Trophoblast cell (in vitro differentiated cells and primary cell): ENCODE measurements at regions not wholly inside any gene's neighbourhood (a gene's known extent, or its start where the extent isn't known, plus 50 kb on each side); places are given as distances from the start of the nearest gene placed in this dataset.

Source experiments
- DNase-seq, 2 donors: peaks; one replicate each; pipeline ENCODE4 v3.0.0-alpha.2; 2016
- H2AFZ ChIP-seq: 2 replicates; pipeline ENCODE4 v1.6.1; 2013; ENCODE audit warnings: low read length, moderate library complexity, mild to moderate bottlenecking; ENCODE audit not compliant: insufficient read depth, poor library complexity
- H2AK5ac ChIP-seq: 2 replicates; pipeline ENCODE4 v1.6.1; 2013; ENCODE audit warnings: mild to moderate bottlenecking, low read length
- H2BK120ac ChIP-seq: 2 replicates; pipeline ENCODE4 v1.6.1; 2013; ENCODE audit warnings: low read length, mild to moderate bottlenecking, moderate library complexity; ENCODE audit not compliant: insufficient read depth, poor library complexity
- H2BK12ac ChIP-seq: 2 replicates; pipeline ENCODE4 v1.6.1; 2013; ENCODE audit warnings: mild to moderate bottlenecking, low read length, moderate library complexity
- H2BK5ac ChIP-seq: 2 replicates; pipeline ENCODE4 v1.6.1; 2013; ENCODE audit warnings: low read length, low read depth, moderate library complexity, mild to moderate bottlenecking; ENCODE audit not compliant: poor library complexity
- H3K14ac ChIP-seq: 2 replicates; pipeline ENCODE4 v1.6.1; 2013; ENCODE audit warnings: mild to moderate bottlenecking, low read length
- H3K18ac ChIP-seq: 2 replicates; pipeline ENCODE4 v1.6.1; 2013; ENCODE audit warnings: mild to moderate bottlenecking, low read length
- H3K23ac ChIP-seq: 2 replicates; pipeline ENCODE4 v1.6.1; 2013; ENCODE audit warnings: low read length
- H3K27ac ChIP-seq: 2 replicates; pipeline ENCODE4 v1.5.1; 2013; ENCODE audit warnings: low read depth, mild to moderate bottlenecking, inconsistent platforms, low read length, moderate library complexity
- H3K27me3 ChIP-seq: 2 replicates; pipeline ENCODE4 v1.6.1; 2013; ENCODE audit warnings: inconsistent platforms, mild to moderate bottlenecking, low read length, moderate library complexity; ENCODE audit not compliant: insufficient read depth
- H3K36me3 ChIP-seq, 2 experiments: 1 replicate in 1 of 2; 2 replicates in 1 of 2; pipeline ENCODE4 v1.6.1; 2013; ENCODE audit warnings: low read length in 2 of 2, mild to moderate bottlenecking in 2 of 2, moderate library complexity in 1 of 2; ENCODE audit not compliant: insufficient read depth in 2 of 2, control insufficient read depth in 1 of 2
- H3K4ac ChIP-seq: 2 replicates; pipeline ENCODE4 v1.6.1; 2013; ENCODE audit warnings: low read depth, mild to moderate bottlenecking, low read length, moderate library complexity
- H3K4me1 ChIP-seq, 2 experiments: 1 replicate in 1 of 2; 2 replicates in 1 of 2; pipeline ENCODE4 v1.6.1; 2013; ENCODE audit warnings: low read length in 2 of 2, mild to moderate bottlenecking in 2 of 2, moderate library complexity in 1 of 2; ENCODE audit not compliant: insufficient read depth in 2 of 2, control insufficient read depth in 1 of 2
- H3K4me2 ChIP-seq: 2 replicates; pipeline ENCODE4 v1.6.1; 2013; ENCODE audit warnings: inconsistent platforms, mild to moderate bottlenecking, low read length, moderate library complexity
- H3K4me3 ChIP-seq: 2 replicates; pipeline ENCODE4 v1.5.1; 2013; ENCODE audit warnings: mild to moderate bottlenecking, low read depth, low read length, inconsistent platforms
- H3K79me1 ChIP-seq: one replicate; pipeline ENCODE4 v1.6.1; 2013; ENCODE audit warnings: low read length
- H3K79me2 ChIP-seq: 2 replicates; pipeline ENCODE4 v1.6.1; 2013; ENCODE audit warnings: low read length, mild to moderate bottlenecking; ENCODE audit not compliant: control insufficient read depth, insufficient read depth, poor library complexity
- H3K9ac ChIP-seq: 2 replicates; pipeline ENCODE4 v1.6.1; 2013; ENCODE audit warnings: mild to moderate bottlenecking, low read length
- H3K9me3 ChIP-seq: 2 replicates; pipeline ENCODE4 v1.6.1; 2013; ENCODE audit warnings: low read depth, mild to moderate bottlenecking, control low read depth, inconsistent platforms, low read length; ENCODE audit not compliant: insufficient read depth
- H4K12ac ChIP-seq: 2 replicates; pipeline ENCODE4 v1.6.1; 2013; ENCODE audit warnings: low read depth, mild to moderate bottlenecking, low read length, moderate library complexity
- H4K8ac ChIP-seq: 2 replicates; pipeline ENCODE4 v1.6.1; 2013; ENCODE audit warnings: low read depth, mild to moderate bottlenecking, low read length, moderate library complexity
- H4K91ac ChIP-seq: one replicate; pipeline ENCODE4 v1.6.1; 2013; ENCODE audit warnings: low read depth, mild to moderate bottlenecking, low read length, moderate library complexity
- WGBS: extraction: QIAGEN DNeasy Blood & Tissue Kit; methylation state at CpG from one replicate; pipeline ENCODE4 v1.1.7; 2013; ENCODE audit warnings: missing lambda C conversion rate; ENCODE audit not compliant: insufficient read length, insufficient coverage; ENCODE audit errors: extremely low coverage; 5-methylcytosine and 5-hydroxymethylcytosine counted together

DNA sequence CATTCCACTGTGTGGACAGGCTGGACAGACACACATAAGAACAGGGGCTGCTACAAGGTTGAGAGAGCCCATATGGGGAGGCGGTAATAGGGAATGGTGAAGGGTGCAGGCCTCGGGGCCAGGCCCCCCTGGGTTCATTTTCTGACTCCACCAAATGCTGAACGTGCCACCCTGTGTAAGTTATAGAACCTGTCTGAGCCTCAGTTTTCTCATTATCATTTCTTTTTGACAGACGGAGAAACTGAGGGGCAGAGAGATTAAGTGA, 569.5 kb downstream of the PTPRU start:
- H4K91ac ChIP-seq: no peak overlapping the region
- no peak overlapping the region for H3K4me2 ChIP-seq
- no peak overlapping the region for H2AK5ac ChIP-seq
- H3K23ac ChIP-seq: no peak overlapping the region
- DNase-seq: no peak
- H4K8ac ChIP-seq: no peak overlapping the region
- H3K79me1 ChIP-seq: no peaks in the 10 kb centered on the region
- H2BK12ac ChIP-seq: no peak overlapping the region
- H3K4me3 ChIP-seq: no peak overlapping the region
- no CpG with 5 or more reads among the region's 4 CpGs for WGBS
- H2BK120ac ChIP-seq: no peak overlapping the region
- no peak overlapping the region for H3K18ac ChIP-seq
- H3K27me3 ChIP-seq: no peaks in the 10 kb centered on the region
- no peaks in the 10 kb centered on the region for H3K79me2 ChIP-seq
- H2AFZ ChIP-seq: no peak overlapping the region
- no peak overlapping the region for H3K9ac ChIP-seq
- no peak overlapping the region for H3K27ac ChIP-seq
- no peaks in the 10 kb centered on the region for H3K9me3 ChIP-seq
- no peak overlapping the region for H3K14ac ChIP-seq
- H3K4ac ChIP-seq: no peak overlapping the region
- H3K4me1 ChIP-seq: no peaks in the 10 kb centered on the region
- H3K36me3 ChIP-seq: no peaks in the 10 kb centered on the region
- H4K12ac ChIP-seq: no peak overlapping the region
- H2BK5ac ChIP-seq: no peak overlapping the region

DNA sequence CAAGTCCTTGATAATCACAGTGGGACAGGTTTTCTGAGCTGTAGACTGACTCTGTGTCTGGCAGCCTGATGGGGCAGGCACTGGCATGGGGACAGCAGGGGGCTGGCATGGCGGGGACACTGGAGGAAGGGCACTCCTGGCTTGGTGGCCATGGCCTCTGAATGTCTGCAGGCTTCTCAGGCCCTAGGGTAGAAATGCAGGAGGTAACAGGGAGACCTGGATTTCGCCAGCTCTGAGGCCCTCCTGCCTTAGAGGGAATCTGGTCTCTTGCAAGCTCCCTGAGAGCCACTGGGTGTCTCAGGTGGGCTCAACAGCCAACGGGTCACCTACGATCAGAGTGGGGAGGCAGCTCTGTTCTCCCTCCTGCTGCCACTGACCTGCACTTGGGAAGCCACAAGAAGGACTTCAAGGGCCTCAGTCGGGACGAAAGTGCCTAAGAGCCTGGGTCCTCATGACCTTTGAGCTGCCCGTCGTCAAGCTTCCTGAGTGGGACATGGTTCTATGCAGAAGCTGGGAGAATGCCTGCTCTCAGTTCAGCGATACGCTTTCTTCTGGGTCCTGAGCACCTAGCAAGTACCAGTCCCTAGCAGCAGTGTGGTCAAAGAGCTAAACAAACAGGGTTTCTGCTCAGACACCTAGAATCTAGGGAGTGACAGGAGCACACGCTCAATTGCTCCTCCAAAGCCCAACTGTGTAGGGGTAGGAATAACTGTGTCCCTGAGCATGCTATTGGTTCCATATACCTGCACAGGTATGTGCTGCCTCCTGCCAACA, 569.0 kb downstream of the PTPRU start:
- H3K9me3 ChIP-seq: no peaks in the 10 kb centered on the region
- H3K36me3 ChIP-seq: no peaks in the 10 kb centered on the region
- H4K91ac ChIP-seq: no peak overlapping the region
- H3K79me2 ChIP-seq: no peaks in the 10 kb centered on the region
- no peak overlapping the region for H2AFZ ChIP-seq
- H3K18ac ChIP-seq: no peak overlapping the region
- no peak overlapping the region for H3K4me3 ChIP-seq
- no peak overlapping the region for H3K23ac ChIP-seq
- H2BK12ac ChIP-seq: no peak overlapping the region
- WGBS: no CpG with 5 or more reads among the region's 11 CpGs
- no peak overlapping the region for H3K9ac ChIP-seq
- H2AK5ac ChIP-seq: no peak overlapping the region
- H3K14ac ChIP-seq: no peak overlapping the region
- no peak overlapping the region for H4K8ac ChIP-seq
- no peak overlapping the region for H3K4me2 ChIP-seq
- H3K27ac ChIP-seq: no peak overlapping the region
- H3K4ac ChIP-seq: no peak overlapping the region
- no peaks in the 10 kb centered on the region for H3K79me1 ChIP-seq
- DNase-seq: no peak
- no peaks in the 10 kb centered on the region for H3K27me3 ChIP-seq
- no peak overlapping the region for H4K12ac ChIP-seq
- no peaks in the 10 kb centered on the region for H3K4me1 ChIP-seq
- H2BK5ac ChIP-seq: no peak overlapping the region
- H2BK120ac ChIP-seq: no peak overlapping the region

DNA sequence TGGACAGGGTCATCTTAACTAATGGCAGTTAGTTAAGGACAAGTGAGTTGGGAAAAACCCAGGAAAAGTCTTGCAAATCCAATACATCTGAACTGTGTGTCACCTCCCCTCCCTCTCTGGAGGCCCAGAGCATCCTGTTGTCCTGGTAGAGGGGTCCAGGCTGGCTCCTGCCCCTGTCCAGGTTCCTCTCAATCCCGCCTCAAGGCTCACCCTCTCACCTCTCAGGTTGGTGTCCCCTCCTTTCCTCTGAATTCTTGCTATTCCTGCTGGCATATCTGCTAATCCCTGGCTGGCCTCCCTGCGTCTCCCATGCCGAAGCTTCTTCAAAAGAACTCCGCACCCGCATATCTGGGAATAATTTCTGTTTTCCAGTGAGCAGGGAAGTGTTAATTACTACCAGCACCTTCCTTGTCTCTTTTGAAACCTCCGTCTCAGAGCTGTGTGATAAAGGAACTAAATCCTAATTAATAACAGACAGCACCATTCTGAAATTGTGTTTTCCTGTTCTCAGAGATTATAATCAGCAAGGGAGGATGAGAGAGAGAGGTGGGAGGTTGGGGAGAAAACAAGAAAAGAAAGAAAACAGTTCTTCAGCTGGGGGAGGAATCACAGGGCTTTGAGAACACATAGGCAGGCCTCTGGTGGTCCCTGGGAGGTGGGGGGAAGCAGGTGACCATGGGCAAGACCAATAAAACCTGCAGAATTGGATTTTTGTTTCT, 568.0 kb downstream of the PTPRU start:
- Histone ChIP-seq H3K79me1 (no peaks in the 10 kb centered on the region), H2AK5ac (no peak overlapping the region), H3K27me3 (no peaks in the 10 kb centered on the region), H3K4me2 (no peak overlapping the region), H3K4ac (no peak overlapping the region), H4K8ac (no peak overlapping the region), H3K23ac (no peak overlapping the region), H4K12ac (no peak overlapping the region), H3K9me3 (peaks cover 3% of the 10 kb centered on the region), H3K79me2 (no peaks in the 10 kb centered on the region), H3K36me3 (no peaks in the 10 kb centered on the region), H3K14ac (no peak overlapping the region), H3K9ac (no peak overlapping the region), H3K4me1 (no peaks in the 10 kb centered on the region), H2BK12ac (no peak overlapping the region), H3K18ac (no peak overlapping the region), H3K27ac (no peak overlapping the region), H4K91ac (no peak overlapping the region), H2BK5ac (no peak overlapping the region), H2AFZ (no peak overlapping the region), H3K4me3 (no peak overlapping the region), H2BK120ac (no peak overlapping the region)
- peak in 1 of 2 donors; percentile 5 for DNase-seq
- WGBS: no CpG with 5 or more reads among the region's 6 CpGs

DNA sequence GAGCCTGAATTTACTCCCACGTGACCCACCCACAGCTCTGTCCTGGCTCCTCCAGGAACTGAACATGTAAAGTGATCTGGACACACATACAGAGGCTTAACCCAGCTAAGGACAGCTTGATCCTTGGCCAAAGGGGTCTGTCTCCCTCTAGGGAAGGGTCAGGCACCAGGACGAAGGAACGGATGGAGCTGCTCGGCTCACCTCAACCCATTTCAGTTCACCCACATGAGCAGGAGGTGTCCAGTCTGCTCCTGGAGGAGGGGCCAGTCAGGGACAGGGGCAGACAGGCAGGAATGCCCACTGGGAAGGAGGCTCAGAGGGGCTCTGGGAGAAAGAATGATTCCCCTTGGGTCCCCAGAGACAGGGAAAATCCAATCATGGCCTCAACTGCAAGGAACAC, 567.2 kb downstream of the PTPRU start:
- Histone ChIP-seq H3K9me3 (peaks cover 3% of the 10 kb centered on the region), H3K4me1 (no peaks in the 10 kb centered on the region), H2AK5ac (no peak overlapping the region), H3K14ac (no peak overlapping the region), H4K12ac (no peak overlapping the region), H3K4me3 (no peak overlapping the region), H3K79me2 (no peaks in the 10 kb centered on the region), H4K91ac (no peak overlapping the region), H3K23ac (no peak overlapping the region), H2AFZ (no peak overlapping the region), H2BK5ac (no peak overlapping the region), H3K27me3 (no peaks in the 10 kb centered on the region), H4K8ac (no peak overlapping the region), H3K36me3 (no peaks in the 10 kb centered on the region), H2BK12ac (no peak overlapping the region), H3K79me1 (no peaks in the 10 kb centered on the region), H3K9ac (no peak overlapping the region), H3K4ac (no peak overlapping the region), H2BK120ac (no peak overlapping the region), H3K27ac (no peak overlapping the region), H3K18ac (no peak overlapping the region), H3K4me2 (no peak overlapping the region)
- no CpG with 5 or more reads among the region's 4 CpGs for WGBS
- DNase-seq: no peak
